HL-60 (cell line): ENCODE measurements at regions not wholly inside any gene's neighbourhood (a gene's known extent, or its start where the extent isn't known, plus 50 kb on each side); places are given as distances from the start of the nearest gene placed in this dataset.

ENCODE experiments used
- CTCF ChIP-seq: IDR thresholded peaks from one replicate; pipeline ENCODE4 v1.5.1; 2011; ENCODE audit warnings: low read length, control low read depth, inconsistent platforms; ENCODE audit not compliant: insufficient read depth
- POLR2AphosphoS5 ChIP-seq: IDR thresholded peaks from 2 replicates; pipeline ENCODE4 v1.6.1; 2012; ENCODE audit warnings: low read depth
- REST ChIP-seq: IDR thresholded peaks from 2 replicates; pipeline ENCODE4 v1.6.1; 2012; ENCODE audit warnings: low read depth; ENCODE audit not compliant: insufficient replicate concordance
- SPI1 ChIP-seq: IDR thresholded peaks from 2 replicates; pipeline ENCODE4 v1.6.1; 2012; ENCODE audit warnings: low read depth, mild to moderate bottlenecking, borderline replicate concordance

- TF ChIP-seq CTCF (no peak), POLR2AphosphoS5 (no peak), REST (no peak), SPI1 (no peak)
Measured at GRCh38 chr5:174970502-174970901, 246.1 kb downstream of the MSX2 start.
